IMR-90 (cell line): ENCODE measurements at regions not wholly inside any gene's neighbourhood (a gene's known extent, or its start where the extent isn't known, plus 50 kb on each side); places are given as distances from the start of the nearest gene placed in this dataset.

ENCODE experiments used
- ATAC-seq: fragments of 200-7000 bp; cut with Tn5 transposase; 2 replicates; pipeline ENCODE4 v1.9.1; 2020; ENCODE audit warnings: low read depth, mild to moderate bottlenecking, moderate library complexity
- BruUV-seq: library from RNA; stranded (reverse); fragments of 400-500 nt; replicated peaks from 2 replicates; lab custom pipeline; 2021; lab: Mats Ljungman, UMichigan
- CTCF ChIA-PET: fragments of 300-600 bp; formaldehyde crosslinking; extraction: SDS; loops from one replicate; lab custom pipeline; 2021; ENCODE audit warnings: antibody characterized with exemption; lab: Yijun Ruan, JAX
- POLR2A ChIA-PET: fragments of 300-600 bp; sonication (Branson Sonifier 250); formaldehyde crosslinking; loops from one replicate; lab custom pipeline; 2022; ENCODE audit warnings: antibody characterized with exemption; ENCODE audit not compliant: unreplicated experiment; lab: Charles Lee
- DNase-seq: peaks from one replicate; pipeline ENCODE4 v3.0.0; 2013
- H2AFZ ChIP-seq: replicated peaks from 2 replicates; pipeline ENCODE3; 2013; ENCODE audit warnings: low read length, mild to moderate bottlenecking; ENCODE audit not compliant: poor library complexity
- H2AK5ac ChIP-seq: 2 replicates; pipeline ENCODE4 v1.6.1; 2013; ENCODE audit warnings: low read depth, low read length, inconsistent platforms
- H2AK9ac ChIP-seq: replicated peaks from 2 replicates; pipeline ENCODE3; 2013; ENCODE audit warnings: mild to moderate bottlenecking, low read depth, low read length, moderate library complexity; ENCODE audit not compliant: poor library complexity
- H2BK120ac ChIP-seq: 2 replicates; pipeline ENCODE4 v1.6.1; 2013; ENCODE audit warnings: low read depth, low read length, inconsistent platforms
- H2BK15ac ChIP-seq: 3 replicates; pipeline ENCODE4 v1.6.1; 2013; ENCODE audit warnings: low read depth, low read length, inconsistent platforms
- H2BK20ac ChIP-seq: 2 replicates; pipeline ENCODE4 v1.6.1; 2013; ENCODE audit warnings: low read depth, mild to moderate bottlenecking, inconsistent platforms, low read length, moderate library complexity
- H2BK5ac ChIP-seq: 2 replicates; pipeline ENCODE4 v1.6.1; 2013; ENCODE audit warnings: mild to moderate bottlenecking, low read depth, low read length, inconsistent platforms; ENCODE audit not compliant: poor library complexity, severe bottlenecking
- H3K14ac ChIP-seq: replicated peaks from 2 replicates; pipeline ENCODE4 v1.6.1; 2013; ENCODE audit warnings: low read depth, low read length, inconsistent platforms
- H3K18ac ChIP-seq: 2 replicates; pipeline ENCODE4 v1.6.1; 2013; ENCODE audit warnings: low read depth, low read length, control low read depth
- H3K23ac ChIP-seq: 2 replicates; pipeline ENCODE4 v1.6.1; 2013; ENCODE audit warnings: low read depth, low read length, inconsistent platforms
- H3K27ac ChIP-seq: 2 replicates; pipeline ENCODE4 v1.5.1; 2013; ENCODE audit warnings: mild to moderate bottlenecking, control low read depth, low read length; ENCODE audit not compliant: insufficient read depth
- H3K27me3 ChIP-seq: 2 replicates; pipeline ENCODE4 v1.6.1; 2013; ENCODE audit warnings: low read length; ENCODE audit not compliant: control insufficient read depth, insufficient read depth
- H3K36me3 ChIP-seq: 2 replicates; pipeline ENCODE4 v1.6.1; 2013; ENCODE audit warnings: low read length, mixed read lengths; ENCODE audit not compliant: control insufficient read depth, insufficient read depth
- H3K4ac ChIP-seq: 2 replicates; pipeline ENCODE4 v1.6.1; 2013; ENCODE audit warnings: low read depth, low read length, inconsistent platforms
- H3K4me1 ChIP-seq: 2 replicates; pipeline ENCODE4 v1.6.1; 2013; ENCODE audit warnings: low read length, mixed read lengths; ENCODE audit not compliant: control insufficient read depth, insufficient read depth
- H3K4me2 ChIP-seq: 2 replicates; pipeline ENCODE4 v1.6.1; 2013; ENCODE audit warnings: low read depth, mild to moderate bottlenecking, control low read depth, low read length, moderate library complexity
- H3K4me3 ChIP-seq: 2 replicates; pipeline ENCODE4 v1.5.1; 2013; ENCODE audit warnings: low read depth, mild to moderate bottlenecking, control low read depth, low read length, moderate library complexity; ENCODE audit not compliant: insufficient read depth
- H3K56ac ChIP-seq: 2 replicates; pipeline ENCODE4 v1.6.1; 2013; ENCODE audit warnings: low read length, inconsistent platforms; ENCODE audit not compliant: insufficient read depth; ENCODE audit errors: extremely low read depth
- H3K79me1 ChIP-seq, 2 experiments: 2 replicates each; pipeline ENCODE4 v1.6.1; 2013; ENCODE audit warnings: low read length in 2 of 2, inconsistent platforms in 1 of 2, low read depth in 1 of 2
- H3K9ac ChIP-seq: 2 replicates; pipeline ENCODE4 v1.6.1; 2013; ENCODE audit warnings: low read depth, low read length, control low read depth
- H3K9me1 ChIP-seq: 2 replicates; pipeline ENCODE4 v1.6.1; 2013; ENCODE audit warnings: low read length, inconsistent platforms; ENCODE audit not compliant: insufficient read depth
- H3K9me3 ChIP-seq: 2 replicates; pipeline ENCODE4 v1.6.1; 2013; ENCODE audit warnings: low read length; ENCODE audit not compliant: control insufficient read depth, insufficient read depth
- H4K20me1 ChIP-seq: 2 replicates; pipeline ENCODE4 v1.6.1; 2013; ENCODE audit warnings: low read length, inconsistent platforms; ENCODE audit not compliant: insufficient read depth
- H4K5ac ChIP-seq: 2 replicates; pipeline ENCODE4 v1.6.1; 2013; ENCODE audit warnings: mild to moderate bottlenecking, low read depth, low read length, control low read depth
- H4K8ac ChIP-seq, 2 experiments: 2 replicates each; pipeline ENCODE4 v1.6.1; 2013; ENCODE audit warnings: low read depth in 2 of 2, low read length in 2 of 2, control low read depth in 1 of 2, inconsistent platforms in 1 of 2
- H4K91ac ChIP-seq: 2 replicates; pipeline ENCODE4 v1.6.1; 2013; ENCODE audit warnings: low read depth, low read length, inconsistent platforms; ENCODE audit not compliant: insufficient read depth
- MXI1 ChIP-seq: IDR thresholded peaks from 2 replicates; pipeline ENCODE4 v1.6.1; 2012; ENCODE audit warnings: low read depth, mild to moderate bottlenecking, low read length, moderate library complexity, borderline replicate concordance
- WGBS, 2 experiments: methylation state at CpG; one replicate each; pipeline versions ENCODE4 v1.1.5 to v1.1.7; 2013; ENCODE audit warnings: missing lambda C conversion rate in 2 of 2; ENCODE audit not compliant: insufficient read length in 1 of 2; ENCODE audit errors: extremely low coverage in 2 of 2; 5-methylcytosine and 5-hydroxymethylcytosine counted together
- dilution Hi-C: fragments of 300-500 bp; cut with HindIII; formaldehyde crosslinking; loops from one replicate; pipeline ENCODE4 v1.14.3; 2018; ENCODE audit warnings: low sequenced_read_pairs; ENCODE audit not compliant: unreplicated experiment
- in situ Hi-C: fragments of 300-500 bp; cut with MboI; formaldehyde crosslinking; loops from 3 replicates; pipeline ENCODE4 v1.14.3; 2019; ENCODE audit warnings: low sequenced_read_pairs, inconsistent platforms, mixed read lengths
- intact Hi-C: fragments of 100-400 bp; cut with micrococcal nuclease; formaldehyde crosslinking; loops from 2 replicates; pipeline ENCODE4 v1.10.0; 2022
- TF ChIP-seq, protein P1 (sequence below): fragments of 150-350 bp; IDR thresholded peaks from 2 replicates; pipeline ENCODE4 v1.6.1; 2017; ENCODE audit warnings: mild to moderate bottlenecking, antibody characterized with exemption, low read length, low read depth
- TF ChIP-seq, protein P2 (sequence below): conservative IDR thresholded peaks from 2 replicates; pipeline ENCODE4 v1.5.1; 2012; ENCODE audit warnings: mild to moderate bottlenecking, low read depth, low read length, improper control_type of control experiment

DNA sequence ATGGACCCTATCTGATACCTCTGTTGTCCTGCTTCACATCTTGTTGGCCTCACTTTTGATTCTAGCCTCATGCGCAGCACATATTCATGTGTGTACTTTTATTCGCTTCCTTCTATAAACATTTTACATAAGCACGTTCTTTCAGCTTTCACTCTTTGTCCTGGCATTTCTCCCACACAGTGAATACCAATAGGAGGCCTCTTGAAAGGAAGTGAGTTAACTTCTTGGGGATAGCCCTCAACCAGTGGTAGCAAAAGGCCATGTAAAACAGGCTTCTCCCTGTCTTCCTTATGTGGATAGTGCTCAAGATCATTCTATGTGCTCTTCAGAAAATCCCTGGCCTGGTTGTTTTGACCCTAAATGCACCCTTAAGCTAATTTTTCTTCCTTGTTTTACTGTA is 633.9 kb upstream of the MBL2 start:
- no peak for ATAC-seq
- POLR2A ChIA-PET = no interaction called here
- in situ Hi-C loops = no loop called here

More for the DNA sequence above, 633.9 kb upstream of the MBL2 start:
- WGBS, 2 experiments = no CpG with 5 or more reads among the region's 3 CpGs
- H2AK9ac ChIP-seq = no peak overlapping the region
- no TSS peak for BruUV-seq
- H3K9ac ChIP-seq = no peak overlapping the region
- no peaks in the 10 kb centered on the region for H4K20me1 ChIP-seq
- intact Hi-C loops = no loop called here
- DNase-seq = peak; percentile 8
- TF ChIP-seq, protein P1, sequence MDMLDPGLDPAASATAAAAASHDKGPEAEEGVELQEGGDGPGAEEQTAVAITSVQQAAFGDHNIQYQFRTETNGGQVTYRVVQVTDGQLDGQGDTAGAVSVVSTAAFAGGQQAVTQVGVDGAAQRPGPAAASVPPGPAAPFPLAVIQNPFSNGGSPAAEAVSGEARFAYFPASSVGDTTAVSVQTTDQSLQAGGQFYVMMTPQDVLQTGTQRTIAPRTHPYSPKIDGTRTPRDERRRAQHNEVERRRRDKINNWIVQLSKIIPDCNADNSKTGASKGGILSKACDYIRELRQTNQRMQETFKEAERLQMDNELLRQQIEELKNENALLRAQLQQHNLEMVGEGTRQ = no peak
- no peak for TF ChIP-seq MXI1
- TF ChIP-seq, protein P2, sequence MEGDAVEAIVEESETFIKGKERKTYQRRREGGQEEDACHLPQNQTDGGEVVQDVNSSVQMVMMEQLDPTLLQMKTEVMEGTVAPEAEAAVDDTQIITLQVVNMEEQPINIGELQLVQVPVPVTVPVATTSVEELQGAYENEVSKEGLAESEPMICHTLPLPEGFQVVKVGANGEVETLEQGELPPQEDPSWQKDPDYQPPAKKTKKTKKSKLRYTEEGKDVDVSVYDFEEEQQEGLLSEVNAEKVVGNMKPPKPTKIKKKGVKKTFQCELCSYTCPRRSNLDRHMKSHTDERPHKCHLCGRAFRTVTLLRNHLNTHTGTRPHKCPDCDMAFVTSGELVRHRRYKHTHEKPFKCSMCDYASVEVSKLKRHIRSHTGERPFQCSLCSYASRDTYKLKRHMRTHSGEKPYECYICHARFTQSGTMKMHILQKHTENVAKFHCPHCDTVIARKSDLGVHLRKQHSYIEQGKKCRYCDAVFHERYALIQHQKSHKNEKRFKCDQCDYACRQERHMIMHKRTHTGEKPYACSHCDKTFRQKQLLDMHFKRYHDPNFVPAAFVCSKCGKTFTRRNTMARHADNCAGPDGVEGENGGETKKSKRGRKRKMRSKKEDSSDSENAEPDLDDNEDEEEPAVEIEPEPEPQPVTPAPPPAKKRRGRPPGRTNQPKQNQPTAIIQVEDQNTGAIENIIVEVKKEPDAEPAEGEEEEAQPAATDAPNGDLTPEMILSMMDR = no peak
- H3K9me3 ChIP-seq = no peaks in the 10 kb centered on the region
- H2AFZ ChIP-seq = no peak overlapping the region
- H3K4me2 ChIP-seq = no peak overlapping the region
- H3K79me1 ChIP-seq = no peaks in the 10 kb centered on the region
- no peak overlapping the region for H3K27ac ChIP-seq
- H2BK5ac ChIP-seq = no peak overlapping the region
- H2BK15ac ChIP-seq = no peak overlapping the region
- CTCF ChIA-PET = no interaction called here
- H4K8ac ChIP-seq = no peak overlapping the region
- no peak overlapping the region for H3K56ac ChIP-seq
- H2BK20ac ChIP-seq = no peak overlapping the region
- H3K4ac ChIP-seq = no peak overlapping the region
- H3K9me1 ChIP-seq = no peaks in the 10 kb centered on the region
- H3K4me1 ChIP-seq = no peaks in the 10 kb centered on the region
- H3K18ac ChIP-seq = no peak overlapping the region
- H4K91ac ChIP-seq = no peak overlapping the region
- dilution Hi-C loops = no loop called here
- no peak overlapping the region for H3K4me3 ChIP-seq
- no peak overlapping the region for H2AK5ac ChIP-seq
- H3K27me3 ChIP-seq = no peaks in the 10 kb centered on the region
- no peak overlapping the region for H4K5ac ChIP-seq
- H3K14ac ChIP-seq = no peak overlapping the region
- no peak overlapping the region for H3K23ac ChIP-seq
- no peaks in the 10 kb centered on the region for H3K36me3 ChIP-seq
- H2BK120ac ChIP-seq = no peak overlapping the region
